ENCODE measurements at regions not wholly inside any gene's neighbourhood (a gene's known extent, or its start where the extent isn't known, plus 50 kb on each side); places are given as distances from the start of the nearest gene placed in this dataset.
"Not testable (repeated sequence)": the region's sequence is repeated elsewhere in the genome, so short reads cannot be mapped to it uniquely, and the experiment has no call there.

DNA sequence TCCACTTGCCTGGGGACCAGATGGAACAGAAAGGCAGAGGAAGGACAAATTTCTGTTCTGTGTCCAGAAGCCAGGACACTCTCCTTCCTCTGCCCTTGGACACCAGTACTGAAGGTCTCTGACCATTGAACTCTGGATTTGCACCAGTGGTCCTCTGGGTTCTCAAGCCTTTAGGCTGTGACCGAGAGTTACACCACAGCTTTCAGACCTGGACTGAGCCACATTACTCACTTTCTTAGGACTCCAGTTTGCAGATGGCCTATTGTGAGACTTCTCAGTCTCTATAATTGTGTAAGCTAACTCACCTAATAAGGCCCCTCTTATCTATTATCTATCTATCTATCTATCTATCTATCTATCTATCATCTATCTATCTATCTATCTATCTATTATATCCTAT, 295.3 kb upstream of the GALNTL6 start:
- DNase-seq (ENCODE audit: low spot score) = no peak
- Mint-ChIP-seq H3K4me1 (ENCODE audit: low read depth) (no peaks in the 10 kb centered on the region), H3K4me3 (ENCODE audit: unreplicated experiment) (no peak overlapping the region), H3K9me3 (ENCODE audit: low read depth) (peaks cover 3% of the 10 kb centered on the region), H3K27me3 (ENCODE audit: low read depth) (no peaks in the 10 kb centered on the region), H3K36me3 (ENCODE audit: low read depth) (no peaks in the 10 kb centered on the region), H3K27ac (ENCODE audit: unreplicated experiment) (no peak overlapping the region)
- TF ChIP-seq, protein P1, sequence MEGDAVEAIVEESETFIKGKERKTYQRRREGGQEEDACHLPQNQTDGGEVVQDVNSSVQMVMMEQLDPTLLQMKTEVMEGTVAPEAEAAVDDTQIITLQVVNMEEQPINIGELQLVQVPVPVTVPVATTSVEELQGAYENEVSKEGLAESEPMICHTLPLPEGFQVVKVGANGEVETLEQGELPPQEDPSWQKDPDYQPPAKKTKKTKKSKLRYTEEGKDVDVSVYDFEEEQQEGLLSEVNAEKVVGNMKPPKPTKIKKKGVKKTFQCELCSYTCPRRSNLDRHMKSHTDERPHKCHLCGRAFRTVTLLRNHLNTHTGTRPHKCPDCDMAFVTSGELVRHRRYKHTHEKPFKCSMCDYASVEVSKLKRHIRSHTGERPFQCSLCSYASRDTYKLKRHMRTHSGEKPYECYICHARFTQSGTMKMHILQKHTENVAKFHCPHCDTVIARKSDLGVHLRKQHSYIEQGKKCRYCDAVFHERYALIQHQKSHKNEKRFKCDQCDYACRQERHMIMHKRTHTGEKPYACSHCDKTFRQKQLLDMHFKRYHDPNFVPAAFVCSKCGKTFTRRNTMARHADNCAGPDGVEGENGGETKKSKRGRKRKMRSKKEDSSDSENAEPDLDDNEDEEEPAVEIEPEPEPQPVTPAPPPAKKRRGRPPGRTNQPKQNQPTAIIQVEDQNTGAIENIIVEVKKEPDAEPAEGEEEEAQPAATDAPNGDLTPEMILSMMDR (IDR thresholded peaks at IDR 0.05) = no peak

DNA sequence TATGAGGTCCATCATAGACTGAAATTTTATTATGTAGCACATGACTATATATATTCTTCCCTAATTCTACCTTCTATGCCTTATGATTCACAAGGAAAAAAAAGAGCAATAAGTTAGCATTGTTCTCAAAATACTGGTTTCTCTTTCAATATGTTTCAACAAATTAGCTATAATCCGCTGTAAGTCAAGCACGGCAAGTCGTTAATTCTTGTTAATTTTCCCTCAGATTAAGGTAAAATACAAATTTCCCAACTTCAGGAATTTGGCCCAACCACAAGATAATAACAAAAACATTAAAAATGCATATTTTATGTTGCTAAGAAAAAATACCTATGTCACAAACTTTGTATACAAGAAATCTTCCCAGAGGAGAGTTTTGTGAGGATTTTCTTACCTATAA, 296.5 kb upstream of the GALNTL6 start:
- Mint-ChIP-seq H3K4me1 (ENCODE audit: low read depth) (no peaks in the 10 kb centered on the region), H3K27me3 (ENCODE audit: low read depth) (no peaks in the 10 kb centered on the region), H3K4me3 (ENCODE audit: unreplicated experiment) (no peak overlapping the region), H3K36me3 (ENCODE audit: low read depth) (no peaks in the 10 kb centered on the region), H3K9me3 (ENCODE audit: low read depth) (peaks cover 11% of the 10 kb centered on the region), H3K27ac (ENCODE audit: unreplicated experiment) (no peak overlapping the region)
- TF ChIP-seq, protein P1 (IDR thresholded peaks at IDR 0.05) = no peak
- no peak for DNase-seq (ENCODE audit: low spot score)

DNA sequence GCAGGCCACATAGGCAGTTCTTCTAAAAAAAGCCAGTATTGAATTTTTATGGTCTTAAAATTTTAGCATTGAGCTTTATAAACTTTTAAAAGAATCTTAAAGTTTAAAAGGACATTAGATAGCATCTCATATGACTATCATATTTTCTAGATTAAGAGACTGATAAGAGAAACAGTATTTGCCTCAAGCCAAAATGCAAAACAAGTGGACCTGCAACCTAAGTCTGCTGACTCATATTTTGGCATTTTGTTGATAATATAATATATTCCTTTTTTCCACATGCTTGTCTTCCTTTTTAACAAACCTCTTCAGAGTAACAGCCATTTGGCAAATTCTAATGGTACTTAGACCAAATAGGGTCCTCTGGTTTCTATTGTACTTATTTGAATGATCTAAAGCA, 328.5 kb upstream of the GALNTL6 start:
- no peaks in the 10 kb centered on the region for H3K36me3 Mint-ChIP-seq (ENCODE audit: low read depth)
- peaks cover 1% of the 10 kb centered on the region for H3K27me3 Mint-ChIP-seq (ENCODE audit: low read depth)
- no peak overlapping the region for H3K27ac Mint-ChIP-seq (ENCODE audit: unreplicated experiment)
- H3K9me3 Mint-ChIP-seq (ENCODE audit: low read depth) = no peaks in the 10 kb centered on the region
- DNase-seq (ENCODE audit: low spot score) = no peak
- H3K4me1 Mint-ChIP-seq (ENCODE audit: low read depth) = no peaks in the 10 kb centered on the region
- H3K4me3 Mint-ChIP-seq (ENCODE audit: unreplicated experiment) = no peak overlapping the region
- TF ChIP-seq, protein P1 (IDR thresholded peaks at IDR 0.05) = no peak

DNA sequence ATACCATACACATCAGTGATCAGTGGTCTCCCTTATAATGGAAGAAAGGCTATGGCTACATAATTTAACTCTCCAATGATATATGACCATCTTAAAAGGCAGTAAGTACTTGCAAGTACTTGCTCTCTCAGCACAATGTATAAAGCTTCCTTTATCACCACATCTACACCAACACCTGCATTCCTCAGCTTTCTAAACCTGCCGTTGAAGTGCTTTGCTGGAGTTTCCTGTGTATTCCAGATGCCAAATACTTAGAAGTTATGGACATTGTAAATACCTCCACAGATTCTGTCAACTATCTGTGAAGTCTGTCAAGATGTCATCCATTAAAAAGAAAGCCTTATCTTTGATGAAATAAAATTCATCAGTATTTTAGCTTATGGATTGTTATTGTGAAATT, 335.0 kb upstream of the GALNTL6 start:
- peaks cover 2% of the 10 kb centered on the region for H3K27me3 Mint-ChIP-seq (ENCODE audit: low read depth)
- no peaks in the 10 kb centered on the region for H3K4me1 Mint-ChIP-seq (ENCODE audit: low read depth)
- no peak overlapping the region for H3K4me3 Mint-ChIP-seq (ENCODE audit: unreplicated experiment)
- no peaks in the 10 kb centered on the region for H3K9me3 Mint-ChIP-seq (ENCODE audit: low read depth)
- no peaks in the 10 kb centered on the region for H3K36me3 Mint-ChIP-seq (ENCODE audit: low read depth)
- TF ChIP-seq, protein P1 (IDR thresholded peaks at IDR 0.05) = no peak
- no peak overlapping the region for H3K27ac Mint-ChIP-seq (ENCODE audit: unreplicated experiment)
- DNase-seq (ENCODE audit: low spot score) = no peak

DNA sequence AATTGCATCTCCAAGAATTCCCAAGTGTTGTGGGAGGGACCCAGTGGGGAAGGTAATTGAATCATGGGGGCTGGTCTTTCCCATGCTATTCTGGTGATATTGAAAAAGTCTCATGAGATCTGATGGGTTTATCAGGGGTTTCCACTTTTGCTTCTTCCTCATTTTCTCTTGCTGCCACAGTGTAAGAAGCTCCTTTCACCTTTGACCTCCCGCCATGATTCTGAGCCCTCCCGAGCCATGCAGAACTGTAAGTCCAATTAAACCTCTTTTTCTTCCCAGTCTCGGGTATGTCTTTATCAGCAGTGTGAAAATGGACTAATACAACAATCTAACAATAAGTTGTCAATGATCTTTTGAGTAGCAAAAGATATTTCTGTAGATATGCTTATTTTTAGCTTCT, 338.1 kb upstream of the GALNTL6 start:
- H3K27ac Mint-ChIP-seq (ENCODE audit: unreplicated experiment); H3K4me1 Mint-ChIP-seq (ENCODE audit: low read depth); H3K4me3 Mint-ChIP-seq (ENCODE audit: unreplicated experiment); H3K36me3 Mint-ChIP-seq (ENCODE audit: low read depth); H3K27me3 Mint-ChIP-seq (ENCODE audit: low read depth); DNase-seq (ENCODE audit: low spot score); H3K9me3 Mint-ChIP-seq (ENCODE audit: low read depth): not testable (repeated sequence)

DNA sequence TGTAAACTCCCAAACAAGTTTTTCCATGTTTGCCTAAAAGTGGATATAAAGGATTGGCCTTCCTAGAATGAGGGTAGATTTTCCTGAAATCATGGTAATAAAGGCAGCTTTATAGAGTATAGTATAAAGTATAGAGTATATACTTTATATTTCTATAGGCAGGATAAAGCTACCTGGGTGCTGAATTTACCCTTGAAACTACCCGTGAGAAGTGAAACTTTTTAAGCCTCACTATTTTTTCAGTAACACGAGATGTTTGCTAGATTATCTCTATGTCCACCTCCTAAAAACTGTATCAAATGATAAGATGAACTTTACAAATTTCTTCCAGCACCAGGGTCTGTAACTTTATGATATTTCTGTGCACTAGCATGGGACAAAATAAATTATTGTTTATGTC, 340.0 kb upstream of the GALNTL6 start:
- Mint-ChIP-seq H3K9me3 (ENCODE audit: low read depth) (no peaks in the 10 kb centered on the region), H3K27me3 (ENCODE audit: low read depth) (peaks cover 3% of the 10 kb centered on the region), H3K36me3 (ENCODE audit: low read depth) (no peaks in the 10 kb centered on the region), H3K4me1 (ENCODE audit: low read depth) (peaks cover under 1% of the 10 kb centered on the region), H3K27ac (ENCODE audit: unreplicated experiment) (no peak overlapping the region), H3K4me3 (ENCODE audit: unreplicated experiment) (no peak overlapping the region)
- no peak for DNase-seq (ENCODE audit: low spot score)
- TF ChIP-seq, protein P1 (IDR thresholded peaks at IDR 0.05) = no peak

All from chondrocyte (in vitro differentiated cells).